D721Med (cell line): ENCODE measurements at regions not wholly inside any gene's neighbourhood (a gene's known extent, or its start where the extent isn't known, plus 50 kb on each side); places are given as distances from the start of the nearest gene placed in this dataset.
"Not testable (repeated sequence)": the region's sequence is repeated elsewhere in the genome, so short reads cannot be mapped to it uniquely, and the experiment has no call there.

Experiments used
- DNase-seq: peaks from one replicate; pipeline ENCODE4 v3.0.0; 2011; ENCODE audit warnings: low spot score; ENCODE audit not compliant: insufficient read length
- FAIRE-seq: peaks from 2 replicates; lab custom pipeline; 2011; peaks lifted over from hg19 to GRCh38; lab: Jason Lieb, UNC
- CTCF ChIP-seq: IDR thresholded peaks from 2 replicates; pipeline ENCODE4 v1.5.1; 2012; ENCODE audit warnings: mild to moderate bottlenecking, control low read depth; ENCODE audit not compliant: insufficient read depth; ENCODE audit errors: missing control alignments

GRCh38 chr5:102154791-102155605 lies 141.1 kb downstream of the SLCO4C1 start:
- not testable (repeated sequence) for FAIRE-seq, DNase-seq

GRCh38 chr5:102154291-102154690 lies 141.8 kb downstream of the SLCO4C1 start:
- DNase-seq (no peak), FAIRE-seq (no peak)
- TF ChIP-seq CTCF = no peak

GRCh38 chr5:102153003-102153759 lies 142.9 kb downstream of the SLCO4C1 start:
- DNase-seq (no peak), FAIRE-seq (peak; percentile 32)
- TF ChIP-seq CTCF = peak; percentile 70

- no peak for TF ChIP-seq CTCF
- no peak for DNase-seq
- no peak for FAIRE-seq
These were observed 157.1 kb downstream of the SLCO4C1 start for GRCh38 chr5:102139029-102139428.

GRCh38 chr5:102138243-102138653 lies 157.8 kb downstream of the SLCO4C1 start:
- DNase-seq (no peak), FAIRE-seq (no peak)
- no peak for TF ChIP-seq CTCF

GRCh38 chr5:102130890-102131289 lies 165.2 kb downstream of the SLCO4C1 start:
- no peak for TF ChIP-seq CTCF
- no peak for DNase-seq
- FAIRE-seq = no peak

- no peak for DNase-seq
These were observed 165.7 kb downstream of the SLCO4C1 start for GRCh38 chr5:102130386-102130785.

More at GRCh38 chr5:102130386-102130785, 165.7 kb downstream of the SLCO4C1 start:
- FAIRE-seq = no peak
- no peak for TF ChIP-seq CTCF
